HepG2 (cell line): ENCODE measurements at regions not wholly inside any gene's neighbourhood (a gene's known extent, or its start where the extent isn't known, plus 50 kb on each side); places are given as distances from the start of the nearest gene placed in this dataset.

ENCODE experiments used
- FOXP4 ChIP-seq: sonication (generic); formaldehyde crosslinking; IDR thresholded peaks from 2 replicates; pipeline ENCODE4 v1.4.0; 2020; ENCODE audit warnings: missing genetic modification reagents
- HDAC2 ChIP-seq: sonication (generic); formaldehyde crosslinking; IDR thresholded peaks from 2 replicates; pipeline ENCODE4 v1.4.0; 2020; ENCODE audit warnings: missing genetic modification reagents
- KDM4B ChIP-seq: sonication (generic); formaldehyde crosslinking; IDR thresholded peaks from 2 replicates; pipeline ENCODE4 v1.4.0; 2020; ENCODE audit warnings: missing genetic modification reagents
- NFIB ChIP-seq: sonication (generic); formaldehyde crosslinking; IDR thresholded peaks from 2 replicates; pipeline ENCODE4 v1.9.0; 2021; ENCODE audit warnings: missing genetic modification reagents, mild to moderate bottlenecking, borderline replicate concordance
- RERE ChIP-seq: IDR thresholded peaks from 2 replicates; pipeline ENCODE4 v1.6.1; 2016; ENCODE audit warnings: low read depth, missing genetic modification reagents, missing compliant biosample characterization
- SCMH1 ChIP-seq: sonication (generic); formaldehyde crosslinking; IDR thresholded peaks from 2 replicates; pipeline ENCODE4 v1.9.0; 2021; ENCODE audit warnings: missing genetic modification reagents, mild to moderate bottlenecking, borderline replicate concordance
- SKI ChIP-seq: fragments of 450-650 bp; IDR thresholded peaks from one replicate; pipeline ENCODE4 v1.6.1; 2018; ENCODE audit warnings: mild to moderate bottlenecking; ENCODE audit not compliant: partially characterized antibody
- STAG1 ChIP-seq: sonication (generic); formaldehyde crosslinking; IDR thresholded peaks from 2 replicates; pipeline ENCODE4 v1.4.0; 2020; ENCODE audit warnings: missing genetic modification reagents
- ZMYM3 ChIP-seq: sonication (generic); formaldehyde crosslinking; IDR thresholded peaks from 2 replicates; pipeline ENCODE4 v1.5.1; 2020; ENCODE audit warnings: mild to moderate bottlenecking, missing genetic modification reagents
- ZNF430 ChIP-seq: sonication (generic); formaldehyde crosslinking; IDR thresholded peaks from 2 replicates; pipeline ENCODE4 v1.9.0; 2021; ENCODE audit warnings: mild to moderate bottlenecking, missing genetic modification reagents
- ZNF792 ChIP-seq: IDR thresholded peaks from 2 replicates; pipeline ENCODE4 v1.6.1; 2016
- TF ChIP-seq, protein P1 (sequence below): sonication (generic); formaldehyde crosslinking; IDR thresholded peaks from 2 replicates; pipeline ENCODE4 v1.4.0; 2020; ENCODE audit warnings: missing genetic modification reagents, borderline replicate concordance
- TF ChIP-seq, protein P2 (sequence below): sonication (generic); formaldehyde crosslinking; IDR thresholded peaks from 2 replicates; pipeline ENCODE4 v1.4.0; 2020; ENCODE audit warnings: mild to moderate bottlenecking, low read depth, missing genetic modification reagents
- TF ChIP-seq, protein P3 (sequence below): sonication (generic); formaldehyde crosslinking; IDR thresholded peaks from 2 replicates; pipeline ENCODE4 v1.4.0; 2020; ENCODE audit warnings: mild to moderate bottlenecking, missing genetic modification reagents, borderline replicate concordance
- TF ChIP-seq, protein P4 (sequence below): sonication (generic); formaldehyde crosslinking; IDR thresholded peaks from 2 replicates; pipeline ENCODE4 v1.4.0; 2020; ENCODE audit warnings: missing genetic modification reagents

- TF ChIP-seq, protein P1, sequence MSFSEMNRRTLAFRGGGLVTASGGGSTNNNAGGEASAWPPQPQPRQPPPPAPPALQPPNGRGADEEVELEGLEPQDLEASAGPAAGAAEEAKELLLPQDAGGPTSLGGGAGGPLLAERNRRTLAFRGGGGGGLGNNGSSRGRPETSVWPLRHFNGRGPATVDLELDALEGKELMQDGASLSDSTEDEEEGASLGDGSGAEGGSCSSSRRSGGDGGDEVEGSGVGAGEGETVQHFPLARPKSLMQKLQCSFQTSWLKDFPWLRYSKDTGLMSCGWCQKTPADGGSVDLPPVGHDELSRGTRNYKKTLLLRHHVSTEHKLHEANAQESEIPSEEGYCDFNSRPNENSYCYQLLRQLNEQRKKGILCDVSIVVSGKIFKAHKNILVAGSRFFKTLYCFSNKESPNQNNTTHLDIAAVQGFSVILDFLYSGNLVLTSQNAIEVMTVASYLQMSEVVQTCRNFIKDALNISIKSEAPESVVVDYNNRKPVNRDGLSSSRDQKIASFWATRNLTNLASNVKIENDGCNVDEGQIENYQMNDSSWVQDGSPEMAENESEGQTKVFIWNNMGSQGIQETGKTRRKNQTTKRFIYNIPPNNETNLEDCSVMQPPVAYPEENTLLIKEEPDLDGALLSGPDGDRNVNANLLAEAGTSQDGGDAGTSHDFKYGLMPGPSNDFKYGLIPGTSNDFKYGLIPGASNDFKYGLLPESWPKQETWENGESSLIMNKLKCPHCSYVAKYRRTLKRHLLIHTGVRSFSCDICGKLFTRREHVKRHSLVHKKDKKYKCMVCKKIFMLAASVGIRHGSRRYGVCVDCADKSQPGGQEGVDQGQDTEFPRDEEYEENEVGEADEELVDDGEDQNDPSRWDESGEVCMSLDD (CRISPR knock-in tag): peak; percentile 53; the same call in 1 of the 2 replicates
- peak; percentile 72; the same call in 1 of the 2 replicates for TF ChIP-seq ZNF430 (CRISPR knock-in tag)
- peak; percentile 98 for TF ChIP-seq FOXP4 (CRISPR knock-in tag)
- no peak for TF ChIP-seq NFIB
- TF ChIP-seq, protein P2, sequence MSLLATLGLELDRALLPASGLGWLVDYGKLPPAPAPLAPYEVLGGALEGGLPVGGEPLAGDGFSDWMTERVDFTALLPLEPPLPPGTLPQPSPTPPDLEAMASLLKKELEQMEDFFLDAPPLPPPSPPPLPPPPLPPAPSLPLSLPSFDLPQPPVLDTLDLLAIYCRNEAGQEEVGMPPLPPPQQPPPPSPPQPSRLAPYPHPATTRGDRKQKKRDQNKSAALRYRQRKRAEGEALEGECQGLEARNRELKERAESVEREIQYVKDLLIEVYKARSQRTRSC (CRISPR knock-in tag): no peak
- peak; percentile 82 for TF ChIP-seq ZNF792 (CRISPR knock-in tag)
- TF ChIP-seq STAG1: peak; percentile 77
- peak; percentile 63 for TF ChIP-seq SKI
- TF ChIP-seq, protein P3, sequence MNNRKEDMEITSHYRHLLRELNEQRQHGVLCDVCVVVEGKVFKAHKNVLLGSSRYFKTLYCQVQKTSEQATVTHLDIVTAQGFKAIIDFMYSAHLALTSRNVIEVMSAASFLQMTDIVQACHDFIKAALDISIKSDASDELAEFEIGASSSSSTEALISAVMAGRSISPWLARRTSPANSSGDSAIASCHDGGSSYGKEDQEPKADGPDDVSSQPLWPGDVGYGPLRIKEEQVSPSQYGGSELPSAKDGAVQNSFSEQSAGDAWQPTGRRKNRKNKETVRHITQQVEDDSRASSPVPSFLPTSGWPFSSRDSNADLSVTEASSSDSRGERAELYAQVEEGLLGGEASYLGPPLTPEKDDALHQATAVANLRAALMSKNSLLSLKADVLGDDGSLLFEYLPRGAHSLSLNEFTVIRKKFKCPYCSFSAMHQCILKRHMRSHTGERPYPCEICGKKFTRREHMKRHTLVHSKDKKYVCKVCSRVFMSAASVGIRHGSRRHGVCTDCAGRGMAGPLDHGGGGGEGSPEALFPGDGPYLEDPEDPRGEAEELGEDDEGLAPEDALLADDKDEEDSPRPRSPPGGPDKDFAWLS (CRISPR knock-in tag): no peak
- no peak for TF ChIP-seq SCMH1 (CRISPR knock-in tag)
- peak; percentile 88 for TF ChIP-seq HDAC2 (CRISPR knock-in tag)
- TF ChIP-seq, protein P4, sequence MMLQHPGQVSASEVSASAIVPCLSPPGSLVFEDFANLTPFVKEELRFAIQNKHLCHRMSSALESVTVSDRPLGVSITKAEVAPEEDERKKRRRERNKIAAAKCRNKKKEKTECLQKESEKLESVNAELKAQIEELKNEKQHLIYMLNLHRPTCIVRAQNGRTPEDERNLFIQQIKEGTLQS: no peak
- peak; percentile 79 for TF ChIP-seq RERE (CRISPR knock-in tag)
- peak; percentile 43; the same call in 1 of the 2 replicates for TF ChIP-seq KDM4B (CRISPR knock-in tag)
- TF ChIP-seq ZMYM3 (CRISPR knock-in tag): peak; percentile 70; the same call in 1 of the 2 replicates
These were observed 417.2 kb downstream of the COG6 start (continued) for GRCh38 chr13:40072663-40073120.
